ENCODE measurements at regions not wholly inside any gene's neighbourhood (a gene's known extent, or its start where the extent isn't known, plus 50 kb on each side); places are given as distances from the start of the nearest gene placed in this dataset.

- DNase-seq: no peak
Measured at GRCh38 chr6:91149246-91149955, 562.5 kb upstream of the MAP3K7 start.

- DNase-seq: no peak
Measured at GRCh38 chr6:91144126-91144525, 557.3 kb upstream of the MAP3K7 start.

- DNase-seq: no peak
Measured at GRCh38 chr6:91142154-91142553, 555.3 kb upstream of the MAP3K7 start.

- DNase-seq: no peak
Measured at GRCh38 chr6:91141346-91141745, 554.5 kb upstream of the MAP3K7 start.

- DNase-seq: no peak
Measured at GRCh38 chr6:91140449-91140848, 553.6 kb upstream of the MAP3K7 start.

- no peak for DNase-seq
Measured at GRCh38 chr6:91137286-91137685, 550.4 kb upstream of the MAP3K7 start.

- DNase-seq: no peak
Measured at GRCh38 chr6:91135406-91136103, 548.7 kb upstream of the MAP3K7 start.

GRCh38 chr6:91132461-91132860 is 545.6 kb upstream of the MAP3K7 start:
- DNase-seq: no peak

- no peak for DNase-seq
Measured at GRCh38 chr6:91130126-91130525, 543.3 kb upstream of the MAP3K7 start.

GRCh38 chr6:91127752-91128151 is 540.9 kb upstream of the MAP3K7 start:
- no peak for DNase-seq

GRCh38 chr6:91126876-91127275 is 540.0 kb upstream of the MAP3K7 start:
- DNase-seq: no peak

- DNase-seq: no peak
Measured at GRCh38 chr6:91117550-91117949, 530.7 kb upstream of the MAP3K7 start.

GRCh38 chr6:91114123-91114708 is 527.3 kb upstream of the MAP3K7 start:
- DNase-seq: no peak

- no peak for DNase-seq
Measured at GRCh38 chr6:91106083-91106482, 519.2 kb upstream of the MAP3K7 start.

- no peak for DNase-seq
Measured at GRCh38 chr6:91105532-91105931, 518.7 kb upstream of the MAP3K7 start.

GRCh38 chr6:91099479-91099878 is 512.6 kb upstream of the MAP3K7 start:
- no peak for DNase-seq

- DNase-seq: no peak
Measured at GRCh38 chr6:91098006-91098405, 511.1 kb upstream of the MAP3K7 start.

GRCh38 chr6:91097364-91097763 is 510.5 kb upstream of the MAP3K7 start:
- no peak for DNase-seq

- DNase-seq: no peak
Measured at GRCh38 chr6:91094806-91095475, 508.1 kb upstream of the MAP3K7 start.

GRCh38 chr6:91094341-91094740 is 507.5 kb upstream of the MAP3K7 start:
- no peak for DNase-seq

- DNase-seq: peak; percentile 57
Measured at GRCh38 chr6:91088976-91089375, 502.1 kb upstream of the MAP3K7 start.

GRCh38 chr6:91088515-91088914 is 501.6 kb upstream of the MAP3K7 start:
- DNase-seq: peak; percentile 80

GRCh38 chr6:91087908-91088307 is 501.0 kb upstream of the MAP3K7 start:
- DNase-seq: peak; percentile 44

GRCh38 chr6:91083211-91083610 is 496.3 kb upstream of the MAP3K7 start:
- DNase-seq: no peak

All from NCI-H146 (cell line).